ENCODE measurements at regions not wholly inside any gene's neighbourhood (a gene's known extent, or its start where the extent isn't known, plus 50 kb on each side); places are given as distances from the start of the nearest gene placed in this dataset.

- POLR2A ChIA-PET: no interaction called here
These were observed 630.6 kb downstream of the QKI start for GRCh38 chr6:164045082-164045481.

More at GRCh38 chr6:164045082-164045481, 630.6 kb downstream of the QKI start:
- intact Hi-C loops (cut with micrococcal nuclease) (no loop called here), in situ Hi-C loops (cut with MboI) (no loop called here)
- H3K9ac ChIP-seq (ENCODE audit: insufficient read depth in 1 of 2, low read depth in 2 of 2, low read length in 2 of 2): no peak overlapping the region
- WGBS (ENCODE audit: insufficient coverage, low coverage, missing lambda C conversion rate): 0% methylated on average over 1 of the region's 1 CpG
- no peak for ATAC-seq
- no peak overlapping the region for H3K4me2 ChIP-seq (ENCODE audit: insufficient read depth, low read length)
- H3K36me3 ChIP-seq (ENCODE audit: control insufficient read depth, insufficient read depth, low read length): no peaks in the 10 kb centered on the region
- H3K9me1 ChIP-seq (ENCODE audit: control insufficient read depth, insufficient read depth, low read length): no peaks in the 10 kb centered on the region
- H4K20me1 ChIP-seq (replicated peaks; ENCODE audit: control insufficient read depth, insufficient read depth, low read length): no peaks in the 10 kb centered on the region
- CTCF ChIA-PET (ENCODE audit: low intra/inter-chr PET ratio): no interaction called here
- no peak overlapping the region for H3K27ac ChIP-seq (ENCODE audit: extremely low read depth, low read depth, low read length)
- no TSS peak for BruUV-seq (replicated peaks)
- peaks cover 2 to 3% of the 10 kb centered on the region in 2 experiments; a peak in 2 of 5 replicates for H3K4me1 ChIP-seq (replicated peaks in 1 of 2; ENCODE audit: control insufficient read depth in 2 of 2, insufficient read depth in 2 of 2, low read length in 2 of 2)
- no peak overlapping the region for H2AFZ ChIP-seq (ENCODE audit: low read depth, low read length)
- H3K4me3 ChIP-seq: no peak overlapping the region
- TF ChIP-seq SRSF1 (IDR thresholded peaks at IDR 0.05; ENCODE audit: low read depth, low read length) (no peak), FOSL1 (tag; conservative IDR thresholded peaks at IDR 0.05) (no peak), SAFB (IDR thresholded peaks at IDR 0.05; ENCODE audit: borderline replicate concordance, low read depth, low read length) (no peak), ZNF764 (CRISPR knock-in tag; IDR thresholded peaks at IDR 0.05; ENCODE audit: low read depth) (no peak), IRF1 (CRISPR knock-in tag; IDR thresholded peaks at IDR 0.05; ENCODE audit: borderline replicate concordance) (no peak), HOXB6 (CRISPR knock-in tag; IDR thresholded peaks at IDR 0.05; ENCODE audit: borderline replicate concordance) (no peak), YY1 (IDR thresholded peaks at IDR 0.05; ENCODE audit: borderline replicate concordance in 1 of 3, control insufficient read depth in 1 of 3, extremely low read depth in 1 of 3, insufficient read depth in 3 of 3, insufficient read length in 1 of 3, insufficient replicate concordance in 2 of 3, low read depth in 1 of 3, low read length in 2 of 3) (no peak), RBM39 (optimal IDR thresholded peaks at IDR 0.05; ENCODE audit: low read depth, low read length) (no peak), LEF1 (IDR thresholded peaks at IDR 0.05) (no peak), ZNF217 (CRISPR knock-in tag; IDR thresholded peaks at IDR 0.05) (no peak), TSC22D4 (tag; IDR thresholded peaks at IDR 0.05) (no peak), ZC3H8 (IDR thresholded peaks at IDR 0.05) (no peak), RNF2 (IDR thresholded peaks at IDR 0.05) (no peak), NR4A1 (CRISPR knock-in tag; IDR thresholded peaks at IDR 0.05) (no peak), NR4A1 (tag; IDR thresholded peaks at IDR 0.05) (no peak), PTRF (tag; IDR thresholded peaks at IDR 0.05) (no peak), CBX1 (IDR thresholded peaks at IDR 0.05; ENCODE audit: low read depth) (no peak)
- FAIRE-seq: no peak
- no peaks in the 10 kb centered on the region for H3K27me3 ChIP-seq (ENCODE audit: control insufficient read depth in 2 of 2, insufficient read depth in 2 of 2, low read length in 2 of 2)
- H3K9me3 ChIP-seq (replicated peaks; ENCODE audit: control insufficient read depth, insufficient read depth, low read depth, low read length): no peaks in the 10 kb centered on the region
- H3K79me2 ChIP-seq (ENCODE audit: control insufficient read depth, insufficient read depth, low read length): no peaks in the 10 kb centered on the region
- no peak for DNase-seq (ENCODE audit: extremely low read depth in 1 of 4, low spot score in 3 of 4)

Data from K562 (cell line).